ENCODE measurements at regions not wholly inside any gene's neighbourhood (a gene's known extent, or its start where the extent isn't known, plus 50 kb on each side); places are given as distances from the start of the nearest gene placed in this dataset.

GRCh38 chr1:244197851-244198375, 146.8 kb downstream of the ZBTB18 start:
- no peak for DNase-seq

GRCh38 chr1:244199902-244200301, 148.8 kb downstream of the ZBTB18 start:
- no peak for DNase-seq

GRCh38 chr1:244200596-244200995, 149.5 kb downstream of the ZBTB18 start:
- no peak for DNase-seq

- no peak for DNase-seq
Measured at GRCh38 chr1:244201750-244202149, 150.7 kb downstream of the ZBTB18 start.

- no peak for DNase-seq
Measured at GRCh38 chr1:244204004-244204403, 152.9 kb downstream of the ZBTB18 start.

- no peak for DNase-seq
Measured at GRCh38 chr1:244205171-244205570, 154.1 kb downstream of the ZBTB18 start.

GRCh38 chr1:244205906-244206305, 154.8 kb downstream of the ZBTB18 start:
- DNase-seq = no peak

- DNase-seq = no peak
Measured at GRCh38 chr1:244207042-244207934, 156.2 kb downstream of the ZBTB18 start.

- no peak for DNase-seq
Measured at GRCh38 chr1:244207935-244208244, 156.8 kb downstream of the ZBTB18 start.

GRCh38 chr1:244209955-244210354, 158.9 kb downstream of the ZBTB18 start:
- no peak for DNase-seq

- peak; percentile 8 for DNase-seq
Measured at GRCh38 chr1:244210884-244211558, 159.9 kb downstream of the ZBTB18 start.

- no peak for DNase-seq
Measured at GRCh38 chr1:244211559-244211944, 160.5 kb downstream of the ZBTB18 start.

GRCh38 chr1:244212219-244212618, 161.1 kb downstream of the ZBTB18 start:
- no peak for DNase-seq

GRCh38 chr1:244212797-244213475, 161.9 kb downstream of the ZBTB18 start:
- DNase-seq = no peak

GRCh38 chr1:244214009-244214967, 163.2 kb downstream of the ZBTB18 start:
- DNase-seq = peak; percentile 99

GRCh38 chr1:244216836-244217235, 165.8 kb downstream of the ZBTB18 start:
- DNase-seq = no peak

- DNase-seq = no peak
Measured at GRCh38 chr1:244217711-244218110, 166.6 kb downstream of the ZBTB18 start.

- DNase-seq = no peak
Measured at GRCh38 chr1:244218220-244218619, 167.1 kb downstream of the ZBTB18 start.

- no peak for DNase-seq
Measured at GRCh38 chr1:244219149-244219548, 168.1 kb downstream of the ZBTB18 start.

GRCh38 chr1:244219802-244220201, 168.7 kb downstream of the ZBTB18 start:
- no peak for DNase-seq

GRCh38 chr1:244220410-244220809, 169.3 kb downstream of the ZBTB18 start:
- no peak for DNase-seq

- no peak for DNase-seq
Measured at GRCh38 chr1:244221991-244222390, 170.9 kb downstream of the ZBTB18 start.

Data from EL (cell line).